DOHH2 (cell line): ENCODE measurements at regions not wholly inside any gene's neighbourhood (a gene's known extent, or its start where the extent isn't known, plus 50 kb on each side); places are given as distances from the start of the nearest gene placed in this dataset.

Experiments
- H3F3A ChIP-seq: fragments of 200-600 bp; sonication (generic), shearing (Covaris generic); 2 replicates; pipeline ENCODE4 v1.6.0; 2016; ENCODE audit warnings: antibody characterized with exemption, mild to moderate bottlenecking; ENCODE audit not compliant: control insufficient read depth, insufficient read depth
- H3K27ac ChIP-seq: fragments of 200-600 bp; sonication (generic); 2 replicates; pipeline ENCODE4 v1.5.1; 2014; ENCODE audit warnings: low read depth, mild to moderate bottlenecking, low read length, moderate library complexity
- H3K27me3 ChIP-seq: fragments of 200-600 bp; sonication (generic); 2 replicates; pipeline ENCODE4 v1.6.1; 2014; ENCODE audit warnings: mild to moderate bottlenecking, low read length, mixed read lengths; ENCODE audit not compliant: control insufficient read depth
- H3K36me3 ChIP-seq: fragments of 200-600 bp; sonication (generic); 2 replicates; pipeline ENCODE4 v1.6.1; 2014; ENCODE audit warnings: mild to moderate bottlenecking, low read length, moderate library complexity, mixed read lengths; ENCODE audit not compliant: control insufficient read depth
- H3K4me1 ChIP-seq: fragments of 200-600 bp; sonication (generic); 2 replicates; pipeline ENCODE4 v1.6.1; 2014; ENCODE audit warnings: mild to moderate bottlenecking, low read length, mixed read lengths; ENCODE audit not compliant: control insufficient read depth
- H3K4me2 ChIP-seq: fragments of 200-600 bp; sonication (generic); 2 replicates; pipeline ENCODE4 v1.6.0; 2014; ENCODE audit warnings: mild to moderate bottlenecking, low read length, moderate library complexity
- H3K4me3 ChIP-seq: fragments of 200-600 bp; sonication (generic); 2 replicates; pipeline ENCODE4 v1.5.1; 2014; ENCODE audit warnings: mild to moderate bottlenecking, low read length, mixed read lengths
- H3K79me2 ChIP-seq: fragments of 200-600 bp; sonication (generic); 2 replicates; pipeline ENCODE4 v1.6.1; 2014; ENCODE audit warnings: mild to moderate bottlenecking, low read length, mixed read lengths; ENCODE audit not compliant: control insufficient read depth
- H3K9me2 ChIP-seq: fragments of 200-600 bp; sonication (generic); replicated peaks from 2 replicates; pipeline ENCODE4 v1.6.1; 2014; ENCODE audit warnings: mild to moderate bottlenecking, low read length, mixed read lengths; ENCODE audit not compliant: control insufficient read depth
- H3K9me3 ChIP-seq: fragments of 200-600 bp; sonication (generic); 2 replicates; pipeline ENCODE4 v1.6.1; 2014; ENCODE audit warnings: antibody characterized with exemption, low read length, mixed read lengths; ENCODE audit not compliant: control insufficient read depth, insufficient read depth
- H4K20me1 ChIP-seq: fragments of 200-600 bp; sonication (generic); 2 replicates; pipeline ENCODE4 v1.6.0; 2014; ENCODE audit warnings: low read depth, mild to moderate bottlenecking, antibody characterized with exemption, low read length, moderate library complexity; ENCODE audit not compliant: control insufficient read depth, insufficient read depth
- EZH2phosphoT487 ChIP-seq: fragments of 200-600 bp; sonication (generic); IDR thresholded peaks from 2 replicates; pipeline ENCODE4 v1.6.1; 2017; ENCODE audit warnings: borderline replicate concordance, mild to moderate bottlenecking, antibody characterized with exemption, low read length, moderate library complexity, mixed read lengths
- TF ChIP-seq, protein P1 (sequence below): fragments of 200-600 bp; sonication (generic); IDR thresholded peaks from one replicate; pipeline ENCODE4 v1.5.1; 2014; ENCODE audit warnings: antibody characterized with exemption, mild to moderate bottlenecking, low read depth, low read length; ENCODE audit not compliant: poor library complexity, severe bottlenecking

DNA sequence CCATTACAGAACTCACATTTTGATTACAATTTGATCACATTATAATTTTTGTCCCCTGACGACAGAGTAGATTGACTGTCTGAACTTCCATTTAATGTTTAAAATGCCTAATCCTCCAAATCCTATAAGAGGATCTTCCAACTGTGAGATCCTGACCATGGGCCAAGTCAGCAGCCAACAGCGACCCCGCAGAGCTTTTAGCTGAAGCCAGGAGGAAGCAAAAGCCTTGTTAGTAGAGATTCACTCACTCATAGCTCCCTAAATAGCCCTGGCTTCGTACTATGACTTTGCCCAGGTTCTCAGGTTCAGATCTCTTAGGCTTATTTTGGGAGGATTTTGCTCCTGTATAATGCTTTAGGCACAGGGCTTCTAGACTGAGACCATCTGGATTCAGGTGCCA lies 413.1 kb downstream of the NKX6-1 start:
- Histone ChIP-seq H3K4me2 (no peak overlapping the region), H3K4me1 (no peaks in the 10 kb centered on the region), H3K9me2 (no peaks in the 10 kb centered on the region), H3K27me3 (no peaks in the 10 kb centered on the region), H3K9me3 (no peaks in the 10 kb centered on the region), H4K20me1 (no peaks in the 10 kb centered on the region), H3K4me3 (no peak overlapping the region), H3K36me3 (no peaks in the 10 kb centered on the region), H3K27ac (no peak overlapping the region), H3F3A (no peaks in the 10 kb centered on the region), H3K79me2 (no peaks in the 10 kb centered on the region)
- no peak for TF ChIP-seq EZH2phosphoT487
- TF ChIP-seq, protein P1, sequence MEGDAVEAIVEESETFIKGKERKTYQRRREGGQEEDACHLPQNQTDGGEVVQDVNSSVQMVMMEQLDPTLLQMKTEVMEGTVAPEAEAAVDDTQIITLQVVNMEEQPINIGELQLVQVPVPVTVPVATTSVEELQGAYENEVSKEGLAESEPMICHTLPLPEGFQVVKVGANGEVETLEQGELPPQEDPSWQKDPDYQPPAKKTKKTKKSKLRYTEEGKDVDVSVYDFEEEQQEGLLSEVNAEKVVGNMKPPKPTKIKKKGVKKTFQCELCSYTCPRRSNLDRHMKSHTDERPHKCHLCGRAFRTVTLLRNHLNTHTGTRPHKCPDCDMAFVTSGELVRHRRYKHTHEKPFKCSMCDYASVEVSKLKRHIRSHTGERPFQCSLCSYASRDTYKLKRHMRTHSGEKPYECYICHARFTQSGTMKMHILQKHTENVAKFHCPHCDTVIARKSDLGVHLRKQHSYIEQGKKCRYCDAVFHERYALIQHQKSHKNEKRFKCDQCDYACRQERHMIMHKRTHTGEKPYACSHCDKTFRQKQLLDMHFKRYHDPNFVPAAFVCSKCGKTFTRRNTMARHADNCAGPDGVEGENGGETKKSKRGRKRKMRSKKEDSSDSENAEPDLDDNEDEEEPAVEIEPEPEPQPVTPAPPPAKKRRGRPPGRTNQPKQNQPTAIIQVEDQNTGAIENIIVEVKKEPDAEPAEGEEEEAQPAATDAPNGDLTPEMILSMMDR = no peak

DNA sequence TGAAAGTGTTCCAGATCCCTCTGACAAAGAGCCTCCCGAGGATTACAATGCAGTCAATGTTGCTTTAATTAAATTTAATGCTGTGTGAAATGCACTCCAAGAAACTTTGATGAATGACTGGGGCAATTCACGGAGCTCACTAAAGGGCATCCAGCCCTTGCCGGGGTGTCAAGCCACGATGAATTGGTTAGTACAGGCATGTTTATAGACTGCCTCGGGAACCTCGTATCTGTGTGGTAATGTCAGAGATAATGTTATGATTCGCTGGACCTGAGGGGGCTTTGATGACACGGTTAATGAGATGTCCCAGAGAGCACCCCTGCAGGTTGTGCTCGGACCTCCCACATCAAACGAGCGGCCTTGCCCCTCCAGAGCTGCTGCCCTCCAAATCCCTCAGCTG lies 428.8 kb downstream of the NKX6-1 start:
- H3K4me1 ChIP-seq = no peaks in the 10 kb centered on the region
- H3K27ac ChIP-seq = no peak overlapping the region
- no peaks in the 10 kb centered on the region for H3K36me3 ChIP-seq
- no peaks in the 10 kb centered on the region for H4K20me1 ChIP-seq
- H3K9me3 ChIP-seq = no peaks in the 10 kb centered on the region
- no peaks in the 10 kb centered on the region for H3K27me3 ChIP-seq
- no peak overlapping the region for H3K4me2 ChIP-seq
- no peaks in the 10 kb centered on the region for H3F3A ChIP-seq
- no peaks in the 10 kb centered on the region for H3K9me2 ChIP-seq
- H3K79me2 ChIP-seq = no peaks in the 10 kb centered on the region
- TF ChIP-seq EZH2phosphoT487 = no peak
- TF ChIP-seq, protein P1 = no peak
- H3K4me3 ChIP-seq = no peak overlapping the region

DNA sequence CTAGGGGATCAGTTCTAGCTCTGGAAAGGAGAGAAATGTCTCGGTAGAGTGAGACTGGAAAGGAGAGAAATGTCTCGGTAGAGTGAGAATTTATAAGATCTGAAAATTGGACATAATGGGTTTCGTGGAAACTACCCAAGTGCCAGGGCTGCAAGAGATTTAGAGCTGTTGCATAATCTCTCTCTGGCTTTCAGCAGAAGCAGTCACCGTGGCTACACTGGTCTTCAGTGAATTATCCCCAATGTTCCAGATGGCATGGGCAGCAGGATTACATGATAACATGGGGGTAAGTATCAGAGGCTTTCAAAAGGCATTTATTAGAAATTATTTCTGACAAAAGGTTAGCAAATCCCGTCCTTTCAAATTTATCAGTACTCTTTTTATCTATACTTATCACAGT lies 435.5 kb downstream of the NKX6-1 start:
- no peaks in the 10 kb centered on the region for H3K9me3 ChIP-seq
- no peak overlapping the region for H3K27ac ChIP-seq
- no peaks in the 10 kb centered on the region for H4K20me1 ChIP-seq
- no peaks in the 10 kb centered on the region for H3K4me1 ChIP-seq
- no peaks in the 10 kb centered on the region; the same call in 1 of the 2 replicates for H3K9me2 ChIP-seq
- no peak for TF ChIP-seq EZH2phosphoT487
- TF ChIP-seq, protein P1 = no peak
- no peak overlapping the region for H3K4me3 ChIP-seq
- H3F3A ChIP-seq = no peaks in the 10 kb centered on the region
- no peaks in the 10 kb centered on the region for H3K79me2 ChIP-seq
- H3K4me2 ChIP-seq = no peak overlapping the region
- H3K36me3 ChIP-seq = no peaks in the 10 kb centered on the region
- H3K27me3 ChIP-seq = no peaks in the 10 kb centered on the region

DNA sequence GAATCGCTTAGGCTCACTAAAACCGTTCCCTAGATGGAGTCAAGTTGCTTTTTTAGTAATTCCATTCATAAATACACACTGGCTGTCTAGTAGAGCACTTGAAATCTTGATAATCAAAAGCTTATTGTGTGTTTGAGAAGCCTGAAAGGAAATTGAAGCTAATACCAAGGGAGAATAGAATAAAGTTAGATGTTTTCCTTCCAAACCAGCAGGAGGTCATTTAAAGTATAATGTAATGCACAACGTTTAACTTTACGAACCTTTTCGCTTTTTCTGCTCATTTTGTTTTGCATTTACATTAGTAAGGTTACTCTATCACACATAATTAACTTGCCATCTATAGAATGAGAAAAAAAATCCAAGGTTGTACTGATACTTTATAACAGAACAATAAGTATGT lies 440.9 kb downstream of the NKX6-1 start:
- Histone ChIP-seq H3K27me3 (no peaks in the 10 kb centered on the region), H3K4me1 (no peaks in the 10 kb centered on the region), H3K9me3 (no peaks in the 10 kb centered on the region), H3K4me2 (no peak overlapping the region), H3F3A (no peaks in the 10 kb centered on the region), H3K9me2 (no peaks in the 10 kb centered on the region; the same call in 1 of the 2 replicates), H3K27ac (no peak overlapping the region), H3K4me3 (no peak overlapping the region), H4K20me1 (no peaks in the 10 kb centered on the region), H3K36me3 (no peaks in the 10 kb centered on the region), H3K79me2 (no peaks in the 10 kb centered on the region)
- TF ChIP-seq, protein P1 = no peak
- no peak for TF ChIP-seq EZH2phosphoT487
